H9 (cell line): ENCODE measurements at regions not wholly inside any gene's neighbourhood (a gene's known extent, or its start where the extent isn't known, plus 50 kb on each side); places are given as distances from the start of the nearest gene placed in this dataset.

Experiments used
- DNase-seq: peaks from one replicate; pipeline ENCODE4 v3.0.0-alpha.2; 2017
- H2AFZ ChIP-seq: one replicate; pipeline ENCODE4 v1.6.1; 2013; ENCODE audit warnings: mild to moderate bottlenecking, low read length, control low read depth, moderate library complexity
- H2AK5ac ChIP-seq: 2 replicates; pipeline ENCODE4 v1.6.1; 2013; ENCODE audit warnings: low read length, control low read depth, mixed read lengths; ENCODE audit not compliant: insufficient read length
- H2BK120ac ChIP-seq: one replicate; pipeline ENCODE4 v1.6.1; 2013; ENCODE audit warnings: low read depth, mild to moderate bottlenecking, low read length, control low read depth, inconsistent platforms; ENCODE audit not compliant: poor library complexity, severe bottlenecking
- H2BK12ac ChIP-seq: 2 replicates; pipeline ENCODE4 v1.6.1; 2013; ENCODE audit warnings: low read length, control low read depth, mixed read lengths, low read depth; ENCODE audit not compliant: insufficient read length
- H2BK15ac ChIP-seq: 2 replicates; pipeline ENCODE4 v1.6.1; 2013; ENCODE audit warnings: low read depth, low read length, control low read depth
- H2BK20ac ChIP-seq: one replicate; pipeline ENCODE4 v1.6.1; 2013; ENCODE audit warnings: low read depth, mild to moderate bottlenecking, low read length, control low read depth, inconsistent platforms; ENCODE audit not compliant: poor library complexity, severe bottlenecking
- H2BK5ac ChIP-seq: 2 replicates; pipeline ENCODE4 v1.6.1; 2013; ENCODE audit warnings: low read length, control low read depth, mixed read lengths; ENCODE audit not compliant: insufficient read length
- H3K14ac ChIP-seq: 2 replicates; pipeline ENCODE4 v1.6.1; 2013; ENCODE audit warnings: low read length, control low read depth; ENCODE audit not compliant: insufficient read depth
- H3K18ac ChIP-seq: 2 replicates; pipeline ENCODE4 v1.6.1; 2013; ENCODE audit warnings: low read depth, mild to moderate bottlenecking, mixed read lengths, low read length, control low read depth; ENCODE audit not compliant: insufficient read length
- H3K23ac ChIP-seq: 2 replicates; pipeline ENCODE4 v1.6.1; 2013; ENCODE audit warnings: low read length, control low read depth, mixed read lengths, low read depth; ENCODE audit not compliant: insufficient read length
- H3K23me2 ChIP-seq: 2 replicates; pipeline ENCODE4 v1.6.1; 2013; ENCODE audit warnings: low read depth, mild to moderate bottlenecking, mixed read lengths, low read length, control low read depth; ENCODE audit not compliant: insufficient read length, poor library complexity, severe bottlenecking
- H3K27ac ChIP-seq: 2 replicates; pipeline ENCODE4 v1.5.1; 2013; ENCODE audit warnings: low read length, control low read depth, mixed read lengths, low read depth; ENCODE audit not compliant: insufficient read length
- H3K27me3 ChIP-seq: 2 replicates; pipeline ENCODE4 v1.6.1; 2013; ENCODE audit warnings: low read length, control low read depth, inconsistent platforms; ENCODE audit not compliant: insufficient read depth
- H3K4ac ChIP-seq: 2 replicates; pipeline ENCODE4 v1.6.1; 2013; ENCODE audit warnings: low read depth, mild to moderate bottlenecking, control low read depth, inconsistent platforms, low read length, moderate library complexity
- H3K4me1 ChIP-seq: 2 replicates; pipeline ENCODE4 v1.6.1; 2013; ENCODE audit warnings: low read length, control low read depth, inconsistent platforms; ENCODE audit not compliant: insufficient read depth
- H3K4me2 ChIP-seq: 2 replicates; pipeline ENCODE4 v1.6.1; 2013; ENCODE audit warnings: low read length, control low read depth, mixed read lengths; ENCODE audit not compliant: insufficient read length, insufficient read depth
- H3K56ac ChIP-seq: 2 replicates; pipeline ENCODE4 v1.6.1; 2013; ENCODE audit warnings: low read depth, mild to moderate bottlenecking, mixed read lengths, low read length, control low read depth; ENCODE audit not compliant: insufficient read length
- H3K79me1 ChIP-seq: 2 replicates; pipeline ENCODE4 v1.6.1; 2013; ENCODE audit warnings: low read depth, mild to moderate bottlenecking, moderate library complexity, low read length, control low read depth, inconsistent platforms; ENCODE audit not compliant: insufficient read depth, poor library complexity, severe bottlenecking
- H3K79me2 ChIP-seq: 2 replicates; pipeline ENCODE4 v1.6.1; 2013; ENCODE audit warnings: low read length, control low read depth, inconsistent platforms; ENCODE audit not compliant: insufficient read depth
- H3K9ac ChIP-seq: 2 replicates; pipeline ENCODE4 v1.6.1; 2013; ENCODE audit warnings: low read length, control low read depth, mixed read lengths; ENCODE audit not compliant: insufficient read length; ENCODE audit errors: extremely low read depth
- H3K9me3 ChIP-seq: one replicate; pipeline ENCODE4 v1.6.1; 2013; ENCODE audit warnings: low read depth, low read length, inconsistent platforms; ENCODE audit not compliant: control insufficient read depth
- H3T11ph ChIP-seq: one replicate; pipeline ENCODE4 v1.6.1; 2013; ENCODE audit warnings: mild to moderate bottlenecking, low read length, control low read depth, inconsistent platforms
- H4K20me1 ChIP-seq: one replicate; pipeline ENCODE4 v1.6.1; 2013; ENCODE audit not compliant: control insufficient read depth, insufficient read length, insufficient read depth
- H4K5ac ChIP-seq: 2 replicates; pipeline ENCODE4 v1.6.1; 2013; ENCODE audit warnings: low read depth, mild to moderate bottlenecking, mixed read lengths, low read length, control low read depth; ENCODE audit not compliant: insufficient read length
- H4K8ac ChIP-seq: replicated peaks from 2 replicates; pipeline ENCODE4 v1.6.1; 2013; ENCODE audit warnings: low read length, control low read depth, mixed read lengths, low read depth; ENCODE audit not compliant: insufficient read length
- H4K91ac ChIP-seq: 2 replicates; pipeline ENCODE4 v1.6.1; 2013; ENCODE audit warnings: low read depth, mild to moderate bottlenecking, moderate library complexity, mixed read lengths, low read length, control low read depth; ENCODE audit not compliant: insufficient read length
- H3K27ac Mint-ChIP-seq, 3 experiments: 2 replicates in 2 of 3; 3 replicates in 1 of 3; pipeline ENCODE4 v1.8.0; 2020 to 2021; ENCODE audit warnings: mixed read lengths in 3 of 3, mild to moderate bottlenecking in 1 of 3, moderate library complexity in 1 of 3
- H3K27me3 Mint-ChIP-seq: 2 replicates; pipeline ENCODE4 v1.8.0; 2021; ENCODE audit warnings: low read depth, mild to moderate bottlenecking, moderate library complexity, mixed read lengths
- H3K36me3 Mint-ChIP-seq, 3 experiments: 2 replicates in 2 of 3; 3 replicates in 1 of 3; pipeline ENCODE4 v1.8.0; 2020 to 2021; ENCODE audit warnings: low read depth in 3 of 3, mixed read lengths in 3 of 3; ENCODE audit not compliant: insufficient read depth in 1 of 3
- H3K4me1 Mint-ChIP-seq, 2 experiments: 2 replicates each; pipeline ENCODE4 v1.8.0; 2020; ENCODE audit warnings: mixed read lengths in 2 of 2
- H3K4me3 Mint-ChIP-seq, 2 experiments: 2 replicates in 1 of 2; 3 replicates in 1 of 2; pipeline ENCODE4 v1.8.0; 2020 to 2021; ENCODE audit warnings: mild to moderate bottlenecking in 2 of 2, mixed read lengths in 2 of 2, moderate library complexity in 1 of 2
- H3K9me3 Mint-ChIP-seq, 2 experiments: 2 replicates in 1 of 2; 3 replicates in 1 of 2; pipeline ENCODE4 v1.8.0; 2020; ENCODE audit warnings: mild to moderate bottlenecking in 2 of 2, mixed read lengths in 2 of 2, moderate library complexity in 1 of 2
- WGBS: extraction: QIAGEN DNeasy Blood & Tissue Kit; methylation state at CpG from one replicate; pipeline ENCODE4 v1.1.7; 2013; ENCODE audit warnings: missing lambda C conversion rate, low lambda C conversion rate, mixed read lengths; ENCODE audit not compliant: insufficient read length; ENCODE audit errors: extremely low coverage; 5-methylcytosine and 5-hydroxymethylcytosine counted together
- TF ChIP-seq, protein P1 (sequence below): fragments of 200-600 bp; sonication (generic); conservative IDR thresholded peaks from 3 replicates; pipeline ENCODE4 v1.8.0; 2021; ENCODE audit warnings: antibody characterized with exemption, mild to moderate bottlenecking

DNA sequence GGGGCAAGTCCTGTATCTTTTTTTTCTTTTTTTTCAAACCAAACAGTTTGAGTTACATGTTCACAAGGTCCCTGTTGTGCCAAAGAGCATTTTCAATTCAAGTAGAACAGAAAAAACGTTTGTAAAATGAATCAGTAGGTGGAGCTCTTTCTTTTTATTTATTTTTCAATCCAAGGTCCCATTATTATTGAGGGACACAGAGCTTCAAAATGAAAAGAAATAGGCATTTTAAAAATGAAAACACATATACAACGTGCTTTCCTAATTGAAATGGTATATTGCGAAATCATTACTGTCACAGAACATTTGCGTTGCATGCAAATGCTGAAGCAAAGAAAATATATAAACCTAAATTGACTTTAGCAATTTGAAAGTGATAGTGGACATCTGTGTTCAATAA is 711.0 kb downstream of the MECOM start:
- DNase-seq = no peak
- H2BK120ac ChIP-seq = no peak overlapping the region
- H4K20me1 ChIP-seq = no peaks in the 10 kb centered on the region
- Mint-ChIP-seq H3K27ac (peak overlapping the region in 1 of 3 experiments; percentile 12; a peak in 1 of 7 replicates), H3K9me3 (peaks cover 8 to 9% of the 10 kb centered on the region in 2 experiments), H3K4me1 (peaks cover 19 to 25% of the 10 kb centered on the region in 2 experiments), H3K4me3 (no peak overlapping the region), H3K27me3 (no peaks in the 10 kb centered on the region), H3K36me3 (peaks cover 5 to 13% (median 6%) of the 10 kb centered on the region in 3 experiments; a peak in 6 of 7 replicates)
- no peak overlapping the region for H2BK5ac ChIP-seq
- H3K23ac ChIP-seq = no peak overlapping the region
- H3K23me2 ChIP-seq = no peaks in the 10 kb centered on the region
- no peak overlapping the region for H3K4ac ChIP-seq
- no peaks in the 10 kb centered on the region for H3K27me3 ChIP-seq
- H2AFZ ChIP-seq = no peak overlapping the region
- H3K56ac ChIP-seq = no peak overlapping the region
- no peak overlapping the region for H4K8ac ChIP-seq
- H3K79me1 ChIP-seq = no peaks in the 10 kb centered on the region
- no peak overlapping the region for H3K4me2 ChIP-seq
- no peaks in the 10 kb centered on the region for H3K9me3 ChIP-seq
- no peak overlapping the region for H4K91ac ChIP-seq
- no peak overlapping the region for H3K14ac ChIP-seq
- H2AK5ac ChIP-seq = no peak overlapping the region
- no peaks in the 10 kb centered on the region; the same call in 1 of the 2 replicates for H3K4me1 ChIP-seq
- no peaks in the 10 kb centered on the region for H3K79me2 ChIP-seq
- H4K5ac ChIP-seq = no peak overlapping the region
- no peak overlapping the region for H3K27ac ChIP-seq
- H2BK12ac ChIP-seq = no peak overlapping the region
- no peak overlapping the region for H2BK20ac ChIP-seq
- H3T11ph ChIP-seq = no peak overlapping the region
- no peak overlapping the region for H2BK15ac ChIP-seq
- H3K18ac ChIP-seq = no peak overlapping the region
- TF ChIP-seq, protein P1, sequence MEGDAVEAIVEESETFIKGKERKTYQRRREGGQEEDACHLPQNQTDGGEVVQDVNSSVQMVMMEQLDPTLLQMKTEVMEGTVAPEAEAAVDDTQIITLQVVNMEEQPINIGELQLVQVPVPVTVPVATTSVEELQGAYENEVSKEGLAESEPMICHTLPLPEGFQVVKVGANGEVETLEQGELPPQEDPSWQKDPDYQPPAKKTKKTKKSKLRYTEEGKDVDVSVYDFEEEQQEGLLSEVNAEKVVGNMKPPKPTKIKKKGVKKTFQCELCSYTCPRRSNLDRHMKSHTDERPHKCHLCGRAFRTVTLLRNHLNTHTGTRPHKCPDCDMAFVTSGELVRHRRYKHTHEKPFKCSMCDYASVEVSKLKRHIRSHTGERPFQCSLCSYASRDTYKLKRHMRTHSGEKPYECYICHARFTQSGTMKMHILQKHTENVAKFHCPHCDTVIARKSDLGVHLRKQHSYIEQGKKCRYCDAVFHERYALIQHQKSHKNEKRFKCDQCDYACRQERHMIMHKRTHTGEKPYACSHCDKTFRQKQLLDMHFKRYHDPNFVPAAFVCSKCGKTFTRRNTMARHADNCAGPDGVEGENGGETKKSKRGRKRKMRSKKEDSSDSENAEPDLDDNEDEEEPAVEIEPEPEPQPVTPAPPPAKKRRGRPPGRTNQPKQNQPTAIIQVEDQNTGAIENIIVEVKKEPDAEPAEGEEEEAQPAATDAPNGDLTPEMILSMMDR = no peak; the same call in none of the 3 replicates
- WGBS = no CpG with 5 or more reads among the region's 4 CpGs
- no peak overlapping the region for H3K9ac ChIP-seq
